Astrocyte (in vitro differentiated cells and primary cell): ENCODE measurements at regions not wholly inside any gene's neighbourhood (a gene's known extent, or its start where the extent isn't known, plus 50 kb on each side); places are given as distances from the start of the nearest gene placed in this dataset.

Experiments
- EZH2 ChIP-seq: IDR thresholded peaks from 2 replicates; pipeline ENCODE4 v1.6.1; 2012; ENCODE audit warnings: mild to moderate bottlenecking, low read length, inconsistent platforms; ENCODE audit not compliant: insufficient read depth
- TF ChIP-seq, protein P1 (sequence below): IDR thresholded peaks from 2 replicates; pipeline ENCODE4 v1.5.1; 2011; ENCODE audit warnings: low read depth, mild to moderate bottlenecking, inconsistent platforms, low read length, moderate library complexity; ENCODE audit not compliant: insufficient read depth

DNA sequence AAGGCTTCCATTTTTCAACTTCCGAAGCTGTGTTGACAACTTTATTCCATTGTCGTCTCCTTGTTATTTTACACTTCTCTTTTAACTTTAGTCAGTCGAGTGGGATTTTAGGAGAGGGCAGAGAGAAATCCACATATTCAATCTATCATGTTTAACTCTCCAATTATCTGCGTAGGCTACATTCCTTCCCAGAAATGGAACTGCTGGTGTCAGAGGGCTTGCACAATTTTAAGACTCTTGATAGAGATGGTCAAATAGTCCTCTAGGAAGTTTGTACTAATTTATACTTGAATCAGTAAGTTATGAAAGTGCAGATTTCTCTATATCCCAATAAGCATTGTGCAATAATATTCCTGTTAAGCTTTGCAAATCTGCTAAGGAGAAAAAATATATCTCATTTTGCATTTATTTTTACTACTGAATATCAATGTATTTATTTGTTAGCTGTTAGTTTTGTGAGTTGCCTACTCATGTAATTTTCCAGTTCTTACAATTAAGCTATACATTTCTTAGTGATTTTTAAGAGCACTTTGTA lies 95.6 kb downstream of the CYP26B1 start:
- TF ChIP-seq, protein P1, sequence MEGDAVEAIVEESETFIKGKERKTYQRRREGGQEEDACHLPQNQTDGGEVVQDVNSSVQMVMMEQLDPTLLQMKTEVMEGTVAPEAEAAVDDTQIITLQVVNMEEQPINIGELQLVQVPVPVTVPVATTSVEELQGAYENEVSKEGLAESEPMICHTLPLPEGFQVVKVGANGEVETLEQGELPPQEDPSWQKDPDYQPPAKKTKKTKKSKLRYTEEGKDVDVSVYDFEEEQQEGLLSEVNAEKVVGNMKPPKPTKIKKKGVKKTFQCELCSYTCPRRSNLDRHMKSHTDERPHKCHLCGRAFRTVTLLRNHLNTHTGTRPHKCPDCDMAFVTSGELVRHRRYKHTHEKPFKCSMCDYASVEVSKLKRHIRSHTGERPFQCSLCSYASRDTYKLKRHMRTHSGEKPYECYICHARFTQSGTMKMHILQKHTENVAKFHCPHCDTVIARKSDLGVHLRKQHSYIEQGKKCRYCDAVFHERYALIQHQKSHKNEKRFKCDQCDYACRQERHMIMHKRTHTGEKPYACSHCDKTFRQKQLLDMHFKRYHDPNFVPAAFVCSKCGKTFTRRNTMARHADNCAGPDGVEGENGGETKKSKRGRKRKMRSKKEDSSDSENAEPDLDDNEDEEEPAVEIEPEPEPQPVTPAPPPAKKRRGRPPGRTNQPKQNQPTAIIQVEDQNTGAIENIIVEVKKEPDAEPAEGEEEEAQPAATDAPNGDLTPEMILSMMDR: no peak
- no peak for TF ChIP-seq EZH2
